HepG2 (cell line): ENCODE measurements at regions not wholly inside any gene's neighbourhood (a gene's known extent, or its start where the extent isn't known, plus 50 kb on each side); places are given as distances from the start of the nearest gene placed in this dataset.

ENCODE experiments used
- ATAC-seq: fragments of 200-7000 bp; cut with Tn5 transposase; 3 replicates; pipeline ENCODE4 v1.9.1; 2020; ENCODE audit warnings: mild to moderate bottlenecking, moderate library complexity
- BruUV-seq: library from RNA; stranded (reverse); fragments of 400-500 nt; replicated peaks from 2 replicates; lab custom pipeline; 2021; lab: Mats Ljungman, UMichigan
- CTCF ChIA-PET: fragments of 300-600 bp; formaldehyde crosslinking; extraction: SDS; loops from one replicate; lab custom pipeline; 2021; ENCODE audit warnings: low total read pairs, inconsistent platforms, low intra/inter-chr PET ratio; lab: Yijun Ruan, JAX
- POLR2A ChIA-PET: fragments of 350-600 bp; sonication (Branson Sonifier 250); formaldehyde crosslinking; loops from one replicate; lab custom pipeline; 2020; ENCODE audit warnings: antibody characterized with exemption, inconsistent platforms; lab: Yijun Ruan, JAX
- DNase-seq: peaks from one replicate; pipeline ENCODE4 v3.0.0-alpha.2; 2015; ENCODE audit warnings: low spot score
- FAIRE-seq: peaks from 3 replicates; lab custom pipeline; 2011; peaks lifted over from hg19 to GRCh38; lab: Jason Lieb, UNC
- H2AFZ ChIP-seq: one replicate; pipeline ENCODE4 v1.6.1; 2011; ENCODE audit warnings: low read length, inconsistent platforms
- H3K27ac ChIP-seq: fragments of 300-600 bp; 3 replicates; pipeline ENCODE4 v1.8.0; 2011; ENCODE audit warnings: mixed run types, mild to moderate bottlenecking, mixed read lengths, low read length, inconsistent platforms; ENCODE audit not compliant: insufficient read depth; ENCODE audit errors: extremely low read length
- H3K27me3 ChIP-seq, 2 experiments: fragments of 200-600 bp in 1 of 2; 2 replicates in 1 of 2; 3 replicates in 1 of 2; pipeline versions ENCODE4 v1.6.0 to v1.8.0; 2011; ENCODE audit warnings: low read length in 2 of 2, mild to moderate bottlenecking in 2 of 2, moderate library complexity in 2 of 2, inconsistent platforms in 1 of 2; ENCODE audit not compliant: insufficient read depth in 2 of 2, control insufficient read depth in 1 of 2
- H3K36me3 ChIP-seq, 2 experiments: fragments of 200-600 bp in 1 of 2; replicated peaks in 1 of 2; 2 replicates in 1 of 2; 3 replicates in 1 of 2; pipeline versions ENCODE4 v1.5.1 to v1.8.0; 2011; ENCODE audit warnings: low read length in 2 of 2, inconsistent platforms in 1 of 2; ENCODE audit not compliant: insufficient read depth in 2 of 2, control insufficient read depth in 1 of 2
- H3K4me1 ChIP-seq: 2 replicates; pipeline ENCODE4 v1.5.1; 2012; ENCODE audit warnings: low read length, inconsistent platforms; ENCODE audit not compliant: insufficient read depth
- H3K4me2 ChIP-seq: 2 replicates; pipeline ENCODE4 v1.6.0; 2011; ENCODE audit warnings: low read depth, low read length, inconsistent platforms
- H3K4me3 ChIP-seq, 3 experiments: fragments of 200-600 bp in 1 of 3; sonication (generic), shearing (Covaris generic) in 1 of 3; replicated peaks in 1 of 3; 2 replicates each; pipeline ENCODE4 v1.5.1; 2011 to 2016; ENCODE audit warnings: low read length in 3 of 3, inconsistent platforms in 2 of 3, low read depth in 2 of 3, mild to moderate bottlenecking in 2 of 3, control low read depth in 1 of 3, mixed read lengths in 1 of 3; ENCODE audit not compliant: insufficient read depth in 1 of 3
- H3K79me2 ChIP-seq: one replicate; pipeline ENCODE4 v1.6.1; 2011; ENCODE audit warnings: low read length, inconsistent platforms; ENCODE audit not compliant: insufficient read depth
- H3K9ac ChIP-seq: 2 replicates; pipeline ENCODE4 v1.6.0; 2011; ENCODE audit warnings: mild to moderate bottlenecking, low read depth, low read length, inconsistent platforms; ENCODE audit not compliant: insufficient read depth
- H3K9me3 ChIP-seq: 2 replicates; pipeline ENCODE4 v1.5.1; 2012; ENCODE audit warnings: mild to moderate bottlenecking, low read length
- H4K20me1 ChIP-seq: 2 replicates; pipeline ENCODE4 v1.6.0; 2011; ENCODE audit warnings: inconsistent platforms, mild to moderate bottlenecking, low read length, moderate library complexity; ENCODE audit not compliant: insufficient read depth
- GATAD2A ChIP-seq: IDR thresholded peaks from 2 replicates; pipeline ENCODE4 v1.6.1; 2016
- GLMP ChIP-seq: sonication (generic); formaldehyde crosslinking; IDR thresholded peaks from 2 replicates; pipeline ENCODE4 v1.9.0; 2021; ENCODE audit warnings: missing genetic modification reagents, mild to moderate bottlenecking, borderline replicate concordance
- IRF9 ChIP-seq: sonication (generic); formaldehyde crosslinking; IDR thresholded peaks from 2 replicates; pipeline ENCODE4 v1.8.0; 2022; ENCODE audit warnings: missing genetic modification reagents, mild to moderate bottlenecking, borderline replicate concordance
- MIER3 ChIP-seq: IDR thresholded peaks from 2 replicates; pipeline ENCODE4 v1.6.1; 2016; ENCODE audit warnings: missing compliant biosample characterization, borderline replicate concordance
- NFKBIZ ChIP-seq: IDR thresholded peaks from 2 replicates; pipeline ENCODE4 v1.6.1; 2018; ENCODE audit warnings: missing genetic modification reagents, missing compliant biosample characterization
- SETDB1 ChIP-seq: sonication (generic); formaldehyde crosslinking; IDR thresholded peaks from 2 replicates; pipeline ENCODE4 v1.5.1; 2020; ENCODE audit warnings: missing genetic modification reagents, mild to moderate bottlenecking, borderline replicate concordance
- YEATS4 ChIP-seq: sonication (generic); formaldehyde crosslinking; IDR thresholded peaks from 2 replicates; pipeline ENCODE4 v1.4.0; 2020; ENCODE audit warnings: missing genetic modification reagents, borderline replicate concordance
- ZFP90 ChIP-seq: sonication (generic); formaldehyde crosslinking; IDR thresholded peaks from 2 replicates; pipeline ENCODE4 v1.8.0; 2022; ENCODE audit warnings: missing genetic modification reagents, mild to moderate bottlenecking, inconsistent platforms, borderline replicate concordance
- ZNF3 ChIP-seq: IDR thresholded peaks from 2 replicates; pipeline ENCODE4 v1.7.0; 2017; ENCODE audit warnings: inconsistent platforms
- ZNF317 ChIP-seq: sonication (generic); formaldehyde crosslinking; IDR thresholded peaks from 2 replicates; pipeline ENCODE4 v1.5.0; 2020; ENCODE audit warnings: mild to moderate bottlenecking, missing genetic modification reagents
- ZNF550 ChIP-seq: sonication (generic); formaldehyde crosslinking; IDR thresholded peaks from 2 replicates; pipeline ENCODE4 v1.4.0; 2020; ENCODE audit warnings: mild to moderate bottlenecking, missing genetic modification reagents, borderline replicate concordance
- ZNF564 ChIP-seq: sonication (generic); formaldehyde crosslinking; IDR thresholded peaks from 2 replicates; pipeline ENCODE4 v1.8.1; 2023; ENCODE audit warnings: mild to moderate bottlenecking, missing genetic modification reagents
- ZNF792 ChIP-seq: IDR thresholded peaks from 2 replicates; pipeline ENCODE4 v1.6.1; 2016
- WGBS: methylation state at CpG from one replicate; pipeline ENCODE4 v1.1.6; 2017; ENCODE audit warnings: low lambda C conversion rate; 5-methylcytosine and 5-hydroxymethylcytosine counted together
- in situ Hi-C: cut with HindIII; loops from 2 replicates; pipeline ENCODE4 v1.10.0; 2017; ENCODE audit warnings: low pct_unique_long_range_greater_than_20kb; ENCODE audit not compliant: extremely low pct_ligation_motif_present
- intact Hi-C: fragments of 100-400 bp; cut with micrococcal nuclease; formaldehyde crosslinking; loops from one replicate; pipeline ENCODE4 v1.10.0; 2022; ENCODE audit not compliant: unreplicated experiment

GRCh38 chr7:28900311-28900710, 57.8 kb downstream of the TRIL start:
- no peaks in the 10 kb centered on the region for H4K20me1 ChIP-seq
- ATAC-seq = no peak
- H3K9me3 ChIP-seq = no peaks in the 10 kb centered on the region
- DNase-seq = no peak
- in situ Hi-C loops = no loop called here
- no peak overlapping the region for H3K27ac ChIP-seq
- no peak for FAIRE-seq
- H3K36me3 ChIP-seq = no peaks in the 10 kb centered on the region
- ChIA-PET POLR2A (no interaction called here), CTCF (no interaction called here)
- 58% methylated on average over 1 of the region's 1 CpG for WGBS
- H3K9ac ChIP-seq = no peak overlapping the region
- no peak overlapping the region for H2AFZ ChIP-seq
- no peak overlapping the region for H3K4me3 ChIP-seq
- H3K4me1 ChIP-seq = peaks cover 6% of the 10 kb centered on the region; the same call in 1 of the 2 replicates
- no peaks in the 10 kb centered on the region for H3K79me2 ChIP-seq
- TF ChIP-seq ZNF792 (CRISPR knock-in tag) = no peak
- TF ChIP-seq NFKBIZ (CRISPR knock-in tag) = no peak
- TF ChIP-seq ZNF317 (CRISPR knock-in tag) = no peak
- TF ChIP-seq SETDB1 (CRISPR knock-in tag) = no peak
- no peak for TF ChIP-seq GLMP (CRISPR knock-in tag)
- TF ChIP-seq YEATS4 = no peak
- no peak for TF ChIP-seq ZNF3 (CRISPR knock-in tag)
- no peak for TF ChIP-seq MIER3
- no peak for TF ChIP-seq ZNF564 (CRISPR knock-in tag)
- TF ChIP-seq IRF9 (CRISPR knock-in tag) = no peak
- no peak for TF ChIP-seq ZFP90
- no peak for TF ChIP-seq ZNF550 (CRISPR knock-in tag)
- no peak for TF ChIP-seq GATAD2A (CRISPR knock-in tag)
- intact Hi-C loops = no loop called here
- peaks cover 0 to 4% of the 10 kb centered on the region in 2 experiments; a peak in 1 of 5 replicates for H3K27me3 ChIP-seq
- BruUV-seq = no TSS peak
- no peak overlapping the region for H3K4me2 ChIP-seq
